ENCODE measurements at regions not wholly inside any gene's neighbourhood (a gene's known extent, or its start where the extent isn't known, plus 50 kb on each side); places are given as distances from the start of the nearest gene placed in this dataset.

DNA sequence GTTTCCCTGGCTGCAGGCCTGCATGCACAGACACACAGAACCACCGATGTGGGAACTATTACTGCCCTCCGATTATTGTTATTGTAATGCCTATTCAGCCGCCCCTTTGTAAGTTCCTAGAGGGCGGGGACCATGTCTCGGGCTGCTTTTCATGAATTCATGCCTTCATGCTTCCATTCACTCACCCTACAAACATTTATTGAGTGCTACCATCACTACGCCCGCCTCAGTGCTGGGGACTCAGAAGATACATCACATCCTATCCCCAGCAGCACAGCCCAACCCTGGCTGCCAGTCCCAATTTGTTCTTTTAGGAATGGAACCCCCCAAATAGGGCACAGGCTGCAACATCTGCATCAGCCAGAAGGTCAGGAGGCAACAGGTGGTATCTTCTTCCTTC is 75.9 kb downstream of the FOXA2 start (continued):
- TF ChIP-seq, protein P1, sequence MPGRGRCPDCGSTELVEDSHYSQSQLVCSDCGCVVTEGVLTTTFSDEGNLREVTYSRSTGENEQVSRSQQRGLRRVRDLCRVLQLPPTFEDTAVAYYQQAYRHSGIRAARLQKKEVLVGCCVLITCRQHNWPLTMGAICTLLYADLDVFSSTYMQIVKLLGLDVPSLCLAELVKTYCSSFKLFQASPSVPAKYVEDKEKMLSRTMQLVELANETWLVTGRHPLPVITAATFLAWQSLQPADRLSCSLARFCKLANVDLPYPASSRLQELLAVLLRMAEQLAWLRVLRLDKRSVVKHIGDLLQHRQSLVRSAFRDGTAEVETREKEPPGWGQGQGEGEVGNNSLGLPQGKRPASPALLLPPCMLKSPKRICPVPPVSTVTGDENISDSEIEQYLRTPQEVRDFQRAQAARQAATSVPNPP (IDR thresholded peaks at IDR 0.05; ENCODE audit: borderline replicate concordance, insufficient read depth, insufficient read length): no peak
- TF ChIP-seq ZNF12 (CRISPR knock-in tag; IDR thresholded peaks at IDR 0.05): no peak
- TF ChIP-seq ZFX (CRISPR knock-in tag; IDR thresholded peaks at IDR 0.05): no peak
- no peak for TF ChIP-seq C11orf30 (IDR thresholded peaks at IDR 0.05; ENCODE audit: low read depth)
- no peak for TF ChIP-seq EZH2 (IDR thresholded peaks at IDR 0.05; ENCODE audit: borderline replicate concordance, low read depth, low read length)
- TF ChIP-seq, protein P2, sequence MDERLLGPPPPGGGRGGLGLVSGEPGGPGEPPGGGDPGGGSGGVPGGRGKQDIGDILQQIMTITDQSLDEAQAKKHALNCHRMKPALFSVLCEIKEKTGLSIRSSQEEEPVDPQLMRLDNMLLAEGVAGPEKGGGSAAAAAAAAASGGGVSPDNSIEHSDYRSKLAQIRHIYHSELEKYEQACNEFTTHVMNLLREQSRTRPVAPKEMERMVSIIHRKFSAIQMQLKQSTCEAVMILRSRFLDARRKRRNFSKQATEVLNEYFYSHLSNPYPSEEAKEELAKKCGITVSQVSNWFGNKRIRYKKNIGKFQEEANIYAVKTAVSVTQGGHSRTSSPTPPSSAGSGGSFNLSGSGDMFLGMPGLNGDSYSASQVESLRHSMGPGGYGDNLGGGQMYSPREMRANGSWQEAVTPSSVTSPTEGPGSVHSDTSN (CRISPR knock-in tag; IDR thresholded peaks at IDR 0.05; ENCODE audit: low read depth): no peak
- TF ChIP-seq, protein P2 (tag; conservative IDR thresholded peaks at IDR 0.05; ENCODE audit: low read depth): no peak

Measured in K562 (cell line).